DND-41 (cell line): ENCODE measurements at regions not wholly inside any gene's neighbourhood (a gene's known extent, or its start where the extent isn't known, plus 50 kb on each side); places are given as distances from the start of the nearest gene placed in this dataset.

ENCODE experiments used
- EZH2 ChIP-seq: IDR thresholded peaks from 3 replicates; pipeline ENCODE4 v1.6.1; 2012; ENCODE audit warnings: borderline replicate concordance, low read depth, mild to moderate bottlenecking, moderate library complexity, low read length, inconsistent platforms; ENCODE audit not compliant: severe bottlenecking
- TF ChIP-seq, protein P1 (sequence below): IDR thresholded peaks from 2 replicates; pipeline ENCODE4 v1.5.1; 2012; ENCODE audit warnings: borderline replicate concordance, low read length, moderate library complexity, mild to moderate bottlenecking; ENCODE audit not compliant: poor library complexity, severe bottlenecking; ENCODE audit errors: extremely low read depth

DNA sequence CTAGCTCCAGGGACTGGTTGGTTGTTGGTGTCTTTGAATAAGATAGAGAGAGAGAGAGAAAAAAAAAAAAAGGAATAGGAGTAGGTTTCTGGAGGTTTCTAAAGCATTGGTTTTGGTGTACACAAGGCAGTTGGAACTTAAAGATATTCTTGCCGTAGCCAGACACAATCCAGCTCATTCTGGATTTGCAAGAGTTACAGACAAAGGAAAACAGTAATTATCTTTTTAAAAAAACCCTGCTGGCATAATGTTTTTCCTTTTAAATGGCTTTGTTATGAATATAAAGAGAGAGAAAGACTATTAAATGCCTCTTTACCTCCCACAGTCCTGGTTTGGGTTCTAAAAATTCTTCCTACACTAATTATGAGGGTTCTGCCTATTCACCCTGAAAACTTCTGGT, 120.4 kb upstream of the RAG2 start:
- TF ChIP-seq, protein P1, sequence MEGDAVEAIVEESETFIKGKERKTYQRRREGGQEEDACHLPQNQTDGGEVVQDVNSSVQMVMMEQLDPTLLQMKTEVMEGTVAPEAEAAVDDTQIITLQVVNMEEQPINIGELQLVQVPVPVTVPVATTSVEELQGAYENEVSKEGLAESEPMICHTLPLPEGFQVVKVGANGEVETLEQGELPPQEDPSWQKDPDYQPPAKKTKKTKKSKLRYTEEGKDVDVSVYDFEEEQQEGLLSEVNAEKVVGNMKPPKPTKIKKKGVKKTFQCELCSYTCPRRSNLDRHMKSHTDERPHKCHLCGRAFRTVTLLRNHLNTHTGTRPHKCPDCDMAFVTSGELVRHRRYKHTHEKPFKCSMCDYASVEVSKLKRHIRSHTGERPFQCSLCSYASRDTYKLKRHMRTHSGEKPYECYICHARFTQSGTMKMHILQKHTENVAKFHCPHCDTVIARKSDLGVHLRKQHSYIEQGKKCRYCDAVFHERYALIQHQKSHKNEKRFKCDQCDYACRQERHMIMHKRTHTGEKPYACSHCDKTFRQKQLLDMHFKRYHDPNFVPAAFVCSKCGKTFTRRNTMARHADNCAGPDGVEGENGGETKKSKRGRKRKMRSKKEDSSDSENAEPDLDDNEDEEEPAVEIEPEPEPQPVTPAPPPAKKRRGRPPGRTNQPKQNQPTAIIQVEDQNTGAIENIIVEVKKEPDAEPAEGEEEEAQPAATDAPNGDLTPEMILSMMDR: no peak
- no peak for TF ChIP-seq EZH2
